Left ventricle myocardium inferior (tissue), 1 donor: ENCODE measurements at regions not wholly inside any gene's neighbourhood (a gene's known extent, or its start where the extent isn't known, plus 50 kb on each side); places are given as distances from the start of the nearest gene placed in this dataset.
A peak's percentile ranks its signal among the peaks of the same experiment; 100 is the strongest.

Experiments
- DNase-seq: peaks from one replicate; pipeline ENCODE4 v3.0.0-alpha.2; 2020
- H3K27ac ChIP-seq: fragments of 200-600 bp; replicated peaks from 2 replicates; pipeline ENCODE4 v1.8.0; 2021
- H3K27me3 ChIP-seq: fragments of 200-600 bp; 2 replicates; pipeline ENCODE4 v1.8.0; 2021; ENCODE audit warnings: low read depth
- H3K36me3 ChIP-seq: fragments of 200-600 bp; 2 replicates; pipeline ENCODE4 v1.8.0; 2021
- H3K4me1 ChIP-seq: fragments of 200-600 bp; 2 replicates; pipeline ENCODE4 v1.8.0; 2021
- H3K4me3 ChIP-seq: fragments of 200-600 bp; 2 replicates; pipeline ENCODE4 v1.8.0; 2021; ENCODE audit warnings: mild to moderate bottlenecking, moderate library complexity
- H3K9me3 ChIP-seq: fragments of 200-600 bp; replicated peaks from 2 replicates; pipeline ENCODE4 v1.8.0; 2021
- CTCF ChIP-seq: fragments of 200-600 bp; IDR thresholded peaks from 2 replicates; pipeline ENCODE4 v1.8.0; 2021; ENCODE audit warnings: antibody characterized with exemption, mild to moderate bottlenecking, borderline replicate concordance
- intact Hi-C: fragments of 100-400 bp; cut with micrococcal nuclease; formaldehyde crosslinking; loops from one replicate; pipeline ENCODE4 v1.11.0; 2022
- donor health status: DM: no; HTN: yes; CAD: no; lungs with severe emphysema.

GRCh38 chr4:11628093-11628725 lies 199.5 kb upstream of the HS3ST1 start:
- DNase-seq, result no peak
- Histone ChIP-seq H3K4me1 (peaks cover 11% of the 10 kb centered on the region), H3K36me3 (no peaks in the 10 kb centered on the region), H3K27me3 (no peaks in the 10 kb centered on the region), H3K9me3 (no peaks in the 10 kb centered on the region), H3K27ac (no peak overlapping the region), H3K4me3 (no peak overlapping the region)
- intact Hi-C loops, result no loop called here
- no peak for TF ChIP-seq CTCF

DNA sequence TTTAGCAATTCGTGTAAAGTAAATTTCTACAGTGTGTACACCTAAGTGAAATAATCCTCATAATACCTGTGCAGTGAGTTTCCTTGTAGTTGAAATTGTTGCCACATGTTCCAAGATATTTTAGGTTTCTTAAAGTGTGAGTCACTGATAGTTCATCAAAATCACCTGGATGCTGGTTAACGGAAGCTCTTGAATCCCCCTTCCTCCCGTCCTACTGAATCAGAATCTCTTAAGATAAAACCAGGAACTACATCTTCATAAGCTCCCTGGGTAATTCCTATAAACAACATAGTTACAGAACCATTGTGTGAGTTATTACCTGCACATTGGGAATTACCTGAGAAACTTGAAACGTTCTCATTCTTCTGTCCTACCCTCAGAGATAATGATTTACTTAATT lies 197.4 kb upstream of the HS3ST1 start:
- no peaks in the 10 kb centered on the region for H3K27me3 ChIP-seq
- H3K9me3 ChIP-seq, result no peaks in the 10 kb centered on the region
- intact Hi-C loops, result no loop called here
- H3K36me3 ChIP-seq, result no peaks in the 10 kb centered on the region
- DNase-seq, result no peak
- H3K4me3 ChIP-seq, result no peak overlapping the region
- peaks cover 11% of the 10 kb centered on the region for H3K4me1 ChIP-seq
- H3K27ac ChIP-seq, result peak overlapping the region; percentile 85
- TF ChIP-seq CTCF, result no peak

DNA sequence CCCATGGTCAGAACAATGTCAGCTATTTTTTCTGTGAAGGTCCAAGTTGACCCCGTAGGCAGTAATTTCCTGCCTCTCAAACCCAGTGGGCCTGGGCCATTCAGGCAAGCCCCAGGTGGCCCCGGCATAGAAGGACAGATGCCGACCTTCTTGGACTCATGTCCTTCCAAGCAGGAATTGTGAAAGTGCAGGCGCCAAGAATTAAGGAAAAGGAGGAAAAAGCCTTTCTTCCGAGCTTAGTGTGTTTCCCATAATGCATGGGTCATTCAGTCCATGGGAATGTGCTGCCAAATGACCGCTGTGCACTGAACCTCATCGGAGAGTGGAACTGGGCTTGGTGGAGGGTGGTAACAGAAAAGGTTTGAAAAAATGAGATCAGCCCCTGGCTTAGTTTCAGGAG lies 196.5 kb upstream of the HS3ST1 start:
- DNase-seq, result peak; percentile 19
- no peaks in the 10 kb centered on the region for H3K27me3 ChIP-seq
- intact Hi-C loops, result no loop called here
- H3K9me3 ChIP-seq, result no peaks in the 10 kb centered on the region
- H3K27ac ChIP-seq, result peak overlapping the region; percentile 85
- H3K36me3 ChIP-seq, result no peaks in the 10 kb centered on the region
- no peak overlapping the region for H3K4me3 ChIP-seq
- TF ChIP-seq CTCF, result no peak
- peaks cover 11% of the 10 kb centered on the region for H3K4me1 ChIP-seq

DNA sequence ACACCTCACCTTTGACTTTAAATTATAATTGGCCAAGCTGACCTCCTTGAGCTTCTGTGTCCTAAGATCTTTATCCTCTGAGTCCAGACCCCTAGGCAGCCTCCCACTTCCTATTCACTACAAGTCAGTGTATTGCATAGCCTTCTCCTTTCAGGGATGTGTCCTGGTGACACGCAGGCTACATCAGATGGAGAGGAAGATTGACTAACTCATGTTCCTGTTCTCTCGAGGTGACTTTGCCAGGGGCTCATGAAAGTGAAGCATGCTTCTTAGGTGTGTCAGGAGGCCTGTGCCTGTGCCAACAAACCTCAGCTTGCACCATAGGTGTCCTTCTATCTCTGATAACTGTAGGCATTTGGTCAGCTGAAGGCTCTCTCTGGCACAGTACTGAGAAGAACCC lies 195.7 kb upstream of the HS3ST1 start:
- Histone ChIP-seq H3K27ac (peak overlapping the region; percentile 85), H3K36me3 (no peaks in the 10 kb centered on the region), H3K27me3 (no peaks in the 10 kb centered on the region), H3K4me3 (no peak overlapping the region), H3K9me3 (no peaks in the 10 kb centered on the region), H3K4me1 (peaks cover 11% of the 10 kb centered on the region)
- intact Hi-C loops, result no loop called here
- TF ChIP-seq CTCF, result no peak
- DNase-seq, result no peak

DNA sequence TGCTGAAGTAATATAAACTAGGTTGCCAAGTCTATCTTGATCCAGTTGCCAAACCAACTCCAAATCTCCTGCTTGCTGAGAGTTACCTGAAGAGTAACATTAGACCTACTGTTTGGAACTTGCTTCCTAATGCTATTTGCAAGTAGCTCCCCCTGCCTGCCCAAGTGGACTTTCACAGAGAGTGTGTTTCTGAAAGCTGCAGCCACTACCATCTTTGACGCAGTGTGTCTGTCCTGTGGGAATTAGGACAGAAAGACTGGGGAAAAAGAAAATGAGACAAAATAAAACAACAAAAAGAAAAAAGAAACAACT lies 195.0 kb upstream of the HS3ST1 start:
- intact Hi-C loops, result no loop called here
- no peaks in the 10 kb centered on the region for H3K27me3 ChIP-seq
- peak; percentile 67 for TF ChIP-seq CTCF
- H3K9me3 ChIP-seq, result no peaks in the 10 kb centered on the region
- no peak overlapping the region for H3K4me3 ChIP-seq
- peak overlapping the region; percentile 85 for H3K27ac ChIP-seq
- H3K36me3 ChIP-seq, result no peaks in the 10 kb centered on the region
- peaks cover 16% of the 10 kb centered on the region for H3K4me1 ChIP-seq
- DNase-seq, result peak; percentile 25
